HG02571 (cell line): ENCODE measurements at regions not wholly inside any gene's neighbourhood (a gene's known extent, or its start where the extent isn't known, plus 50 kb on each side); places are given as distances from the start of the nearest gene placed in this dataset.
"Not testable (repeated sequence)": the region's sequence is repeated elsewhere in the genome, so short reads cannot be mapped to it uniquely, and the experiment has no call there.

ENCODE experiments used
- ATAC-seq: cut with Tn5 transposase; IDR thresholded peaks from one replicate; pipeline ENCODE4 v1.9.1; 2021; ENCODE audit warnings: mild to moderate bottlenecking, moderate library complexity; ENCODE audit not compliant: unreplicated experiment

DNA sequence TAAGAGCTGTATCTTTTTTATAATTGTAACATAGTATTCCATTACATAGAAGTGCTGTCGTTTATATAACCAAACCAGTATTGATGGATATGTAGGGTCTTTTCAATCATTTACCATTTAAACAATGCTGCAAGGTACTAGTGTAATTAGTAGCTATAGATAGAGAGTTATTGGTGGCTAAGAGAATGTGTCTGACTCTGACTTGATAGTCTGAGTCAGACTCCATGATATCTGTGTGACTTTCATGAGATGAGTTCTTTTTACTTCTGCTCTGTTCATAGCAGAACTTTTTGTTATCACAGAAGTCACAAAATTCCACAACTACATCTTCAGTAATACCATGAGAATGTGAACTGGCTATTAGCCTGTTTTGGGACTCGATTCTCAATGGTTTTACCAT, 150.6 kb downstream of the FHIP1A start:
- no peak for ATAC-seq

- ATAC-seq: no peak
Measured at GRCh38 chr4:151561551-151562256, 152.7 kb downstream of the FHIP1A start.

DNA sequence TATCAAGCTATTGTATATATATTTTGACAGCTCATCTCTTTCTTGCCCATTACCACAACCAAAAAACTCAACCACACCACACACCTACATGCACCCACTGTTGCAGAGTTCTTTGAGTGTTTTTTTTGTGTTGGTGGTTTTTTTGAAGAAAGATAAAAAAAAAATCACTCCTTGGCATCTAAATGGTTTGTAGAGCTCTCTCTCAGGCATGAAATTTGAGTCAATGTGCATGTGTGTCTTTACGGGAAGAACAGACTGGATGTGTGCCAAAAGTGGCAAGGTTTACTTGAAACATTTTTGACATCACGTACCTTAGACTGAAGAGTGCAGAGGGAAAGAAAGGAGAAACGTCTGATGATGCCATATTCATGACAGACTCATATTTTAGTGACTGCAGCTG, 154.2 kb downstream of the FHIP1A start:
- no peak for ATAC-seq

- ATAC-seq: no peak
Measured at GRCh38 chr4:151564321-151564720, 155.3 kb downstream of the FHIP1A start.

DNA sequence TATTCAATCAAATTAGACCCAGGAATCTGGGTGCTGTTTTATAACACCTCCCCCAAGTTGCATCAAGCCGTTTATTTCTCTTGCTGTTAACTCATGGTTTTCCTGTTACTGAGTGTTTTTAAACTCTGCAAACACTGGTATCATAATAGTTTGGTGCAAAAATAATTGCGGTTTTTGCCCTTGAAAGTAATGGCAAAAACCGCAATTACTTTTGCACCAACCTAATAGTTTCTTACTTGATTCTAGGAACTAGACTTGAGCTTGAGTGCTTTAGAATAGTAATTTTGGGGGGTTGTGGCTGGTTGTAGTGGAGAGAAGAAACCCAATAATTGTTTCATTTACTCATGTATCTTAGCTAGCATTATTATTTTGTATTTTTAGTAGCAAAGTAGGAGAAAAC, 156.6 kb downstream of the FHIP1A start:
- no peak for ATAC-seq

- no peak for ATAC-seq
Measured at GRCh38 chr4:151566053-151566452, 157.1 kb downstream of the FHIP1A start.

- peak; percentile 56 for ATAC-seq
Measured at GRCh38 chr4:151567056-151567455, 158.1 kb downstream of the FHIP1A start.

DNA sequence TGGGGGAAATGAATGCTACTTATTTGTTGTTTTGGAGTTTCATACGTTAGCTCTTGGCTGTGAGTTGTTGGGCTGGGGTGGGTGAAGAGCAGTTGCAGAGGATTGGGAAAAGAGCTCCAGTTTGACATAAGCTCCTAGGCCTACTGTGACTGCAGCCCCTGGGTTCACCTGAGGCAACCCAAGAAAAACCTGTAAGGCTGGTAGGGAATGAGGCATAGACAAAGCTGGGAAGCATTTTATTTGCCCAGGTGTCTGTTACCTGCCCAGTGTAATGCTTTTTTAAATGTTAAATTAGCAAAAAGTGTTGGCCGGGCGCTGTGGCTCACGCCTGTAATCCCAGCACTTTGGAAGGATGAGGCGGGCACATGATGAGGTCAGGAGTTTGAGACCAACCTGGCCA, 160.0 kb downstream of the FHIP1A start:
- ATAC-seq: no peak

GRCh38 chr4:151569650-151570049, 160.7 kb downstream of the FHIP1A start:
- no peak for ATAC-seq

DNA sequence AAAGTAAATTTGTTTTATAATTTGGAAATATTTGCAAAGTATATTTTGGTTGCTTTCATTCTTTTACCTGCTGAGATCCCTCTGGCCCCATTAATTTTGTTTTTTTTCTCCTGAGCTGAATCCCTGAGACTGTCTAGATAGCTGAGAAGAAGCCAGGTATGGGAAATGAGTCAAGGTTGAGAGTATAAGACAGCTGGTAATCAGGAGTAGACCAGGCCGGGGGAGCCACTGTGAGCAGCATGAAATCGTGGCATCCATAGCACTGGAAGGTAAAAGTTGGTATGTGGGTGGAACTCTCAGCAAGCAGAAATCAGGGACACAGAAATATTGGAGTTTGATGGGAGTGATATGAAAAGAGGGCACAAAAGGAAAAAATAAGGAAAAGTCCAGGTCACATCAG, 164.5 kb downstream of the FHIP1A start:
- no peak for ATAC-seq

DNA sequence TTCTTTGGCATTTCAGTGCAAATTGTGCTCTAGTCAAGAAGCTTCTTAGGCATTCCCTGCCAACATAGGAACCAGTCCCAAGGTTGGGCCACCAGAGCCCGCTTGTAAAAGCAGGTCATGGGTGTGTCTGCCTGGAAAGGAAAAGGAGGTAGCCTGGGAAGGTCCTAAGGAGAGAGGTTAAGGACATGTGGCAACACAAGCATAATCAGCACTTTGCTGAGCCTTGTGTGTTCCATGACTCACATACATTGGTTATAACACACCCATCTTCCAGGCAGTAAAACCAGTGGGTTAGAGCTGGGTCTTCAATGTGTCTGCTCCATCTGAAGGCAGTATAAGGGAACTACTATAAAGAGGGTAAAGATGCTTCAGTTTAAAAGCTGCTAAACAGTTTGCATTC, 165.0 kb downstream of the FHIP1A start:
- no peak for ATAC-seq

- ATAC-seq: no peak
Measured at GRCh38 chr4:151574968-151575367, 166.0 kb downstream of the FHIP1A start.

DNA sequence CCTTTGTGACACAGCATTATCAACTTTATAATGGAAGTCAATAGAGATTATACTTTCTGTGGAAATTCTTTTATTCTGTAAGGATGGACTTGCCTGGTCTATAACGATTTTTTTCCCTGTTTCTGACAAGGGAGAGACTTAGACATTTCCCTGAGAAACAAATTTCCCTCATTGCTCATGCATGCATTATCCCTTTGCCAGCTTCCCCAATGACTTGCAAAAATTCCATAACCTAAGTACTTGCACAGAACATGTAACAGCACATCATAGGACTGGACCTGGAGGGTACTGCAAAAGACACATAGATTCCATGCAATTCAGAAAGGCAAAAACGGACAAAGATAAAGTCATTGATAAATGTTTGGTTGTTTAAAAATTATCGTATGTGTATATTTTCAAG, 166.7 kb downstream of the FHIP1A start:
- ATAC-seq: no peak

GRCh38 chr4:151576627-151577026, 167.7 kb downstream of the FHIP1A start:
- no peak for ATAC-seq

DNA sequence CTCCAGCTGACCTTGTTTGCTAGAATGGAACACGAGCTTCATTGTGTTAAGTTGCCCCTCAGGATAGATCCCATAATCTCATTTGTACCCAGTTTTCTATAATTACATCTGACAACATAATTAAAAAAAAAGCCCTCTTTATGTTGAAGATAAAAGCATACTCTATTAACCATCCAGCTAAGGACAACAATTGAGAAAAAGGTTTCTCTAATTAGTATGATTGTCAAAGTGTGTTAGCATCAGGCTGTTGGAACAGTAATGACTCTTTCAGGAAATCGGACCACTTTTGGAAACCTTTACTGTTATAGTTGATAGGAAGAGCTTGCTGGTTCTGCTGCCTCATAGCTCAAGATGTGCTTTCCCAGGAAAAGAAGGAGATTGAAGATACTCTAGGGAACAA, 172.6 kb downstream of the FHIP1A start:
- ATAC-seq: no peak

DNA sequence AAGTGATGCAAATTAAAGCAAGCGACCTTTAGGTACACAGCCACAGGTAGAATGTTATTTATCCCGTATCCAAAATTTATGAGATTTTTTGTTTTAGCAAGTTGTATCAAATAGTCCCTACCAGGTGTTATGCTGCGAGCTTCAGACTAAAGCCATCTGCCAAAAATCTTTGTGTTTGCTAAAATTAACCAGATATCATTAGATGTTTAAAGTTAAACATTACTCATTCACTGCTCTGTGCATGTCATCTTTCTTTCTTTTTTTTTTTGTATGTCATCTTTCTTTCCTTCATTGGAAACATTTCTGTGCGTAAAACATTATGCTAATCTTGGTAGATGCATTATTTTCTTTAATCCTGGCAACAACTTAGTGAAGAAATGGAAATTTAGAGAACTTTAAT, 173.1 kb downstream of the FHIP1A start:
- no peak for ATAC-seq

- no peak for ATAC-seq
Measured at GRCh38 chr4:151583157-151583914, 174.4 kb downstream of the FHIP1A start.

DNA sequence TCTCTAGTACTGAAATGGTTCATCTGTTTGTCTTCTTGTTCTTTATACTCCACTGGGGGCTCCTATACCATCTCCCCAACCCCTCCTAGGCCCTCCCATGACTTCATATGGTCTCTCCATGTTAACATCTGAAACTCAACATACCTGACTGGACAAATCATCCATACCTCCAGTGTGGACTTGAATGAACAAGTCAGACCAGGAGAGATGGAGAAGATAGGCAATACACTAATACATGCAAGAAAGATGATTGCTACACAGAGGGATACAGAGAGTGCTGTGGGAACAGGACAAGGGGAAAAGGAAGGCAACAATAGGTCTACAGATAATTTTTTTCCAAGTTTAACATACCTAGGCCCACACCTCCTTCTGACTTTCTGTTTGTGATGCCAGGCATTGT, 175.1 kb downstream of the FHIP1A start:
- no peak for ATAC-seq

DNA sequence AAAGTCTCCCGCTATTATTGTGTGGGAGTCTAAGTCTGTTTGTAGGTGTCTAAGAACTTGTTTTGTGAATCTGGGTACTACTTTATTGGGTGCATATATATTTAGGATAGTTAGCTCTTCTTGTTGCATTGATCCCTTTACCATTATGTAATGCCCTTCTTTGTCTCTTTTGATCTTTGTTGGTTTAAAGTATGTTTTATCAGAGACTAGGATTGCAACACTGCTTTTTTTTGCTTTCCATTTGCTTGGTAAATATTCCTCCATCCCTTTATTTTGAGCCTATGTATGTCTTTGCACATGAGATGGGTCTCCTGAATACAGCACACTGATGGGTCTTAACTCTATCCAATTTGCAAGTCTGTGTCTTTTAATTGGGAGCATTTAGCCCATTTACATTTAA, 165.2 kb downstream of the GATB start:
- not testable (repeated sequence) for ATAC-seq

DNA sequence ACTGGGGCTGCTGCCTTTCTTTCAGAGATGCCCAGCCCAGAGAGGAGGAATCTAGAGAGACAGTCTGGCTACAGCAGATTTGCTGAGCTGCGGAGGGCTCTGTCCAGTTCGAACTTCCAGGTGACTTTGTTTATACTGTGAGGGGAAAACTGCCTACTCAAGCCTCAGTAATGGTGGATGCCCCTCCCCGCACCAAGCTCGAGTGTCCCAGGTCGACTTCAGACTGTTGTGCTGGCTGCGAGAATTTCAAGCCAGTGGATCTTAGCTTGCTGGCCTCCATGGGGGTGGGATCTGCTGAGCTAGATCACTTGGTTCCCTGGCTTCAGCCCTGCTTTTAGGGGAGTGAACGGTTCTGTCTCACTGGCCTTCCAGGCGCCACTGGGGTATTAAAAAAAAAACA, 163.1 kb downstream of the GATB start:
- ATAC-seq: not testable (repeated sequence)

DNA sequence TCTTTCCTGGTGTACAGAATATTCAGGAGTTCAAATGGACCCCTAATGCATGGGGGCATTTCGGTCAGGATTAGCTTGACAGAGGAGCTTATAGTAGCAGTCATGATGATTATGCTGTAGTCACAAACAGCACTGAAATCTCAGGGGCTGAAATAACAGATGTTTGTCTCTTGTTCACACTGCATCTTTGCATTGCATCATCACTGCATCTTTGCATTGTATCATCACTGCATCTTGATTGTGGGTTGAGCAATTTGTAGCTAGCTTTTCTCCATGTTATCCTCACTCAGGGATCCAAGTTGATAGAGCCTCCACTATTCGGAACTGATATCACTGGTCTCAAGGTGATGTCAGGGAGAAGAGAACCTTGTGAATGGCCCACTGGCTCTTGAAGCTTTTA, 160.9 kb downstream of the GATB start:
- ATAC-seq: no peak

GRCh38 chr4:151600432-151600831, 160.4 kb downstream of the GATB start:
- no peak for ATAC-seq

DNA sequence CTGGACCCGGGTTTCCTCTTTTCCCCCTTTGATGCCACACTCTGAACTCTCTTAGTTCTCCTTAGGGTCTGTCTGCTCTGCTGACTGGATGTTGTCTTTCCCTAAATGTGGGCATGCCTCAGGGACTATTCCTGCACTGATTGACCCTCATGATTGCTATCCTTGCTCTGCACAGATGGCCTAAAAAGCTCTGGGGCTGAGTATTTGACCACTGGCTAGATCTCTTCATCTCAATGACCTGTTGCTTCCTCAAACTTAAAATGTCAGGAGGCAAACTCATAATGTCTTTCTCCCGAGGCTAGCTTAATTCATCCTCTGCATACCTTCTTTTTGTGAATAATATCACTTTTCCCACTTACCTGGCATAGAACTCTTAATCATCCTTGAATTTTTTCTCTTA, 157.4 kb downstream of the GATB start:
- ATAC-seq: no peak
